ENCODE measurements at regions not wholly inside any gene's neighbourhood (a gene's known extent, or its start where the extent isn't known, plus 50 kb on each side); places are given as distances from the start of the nearest gene placed in this dataset.
"Not testable (repeated sequence)": the region's sequence is repeated elsewhere in the genome, so short reads cannot be mapped to it uniquely, and the experiment has no call there.

DNA sequence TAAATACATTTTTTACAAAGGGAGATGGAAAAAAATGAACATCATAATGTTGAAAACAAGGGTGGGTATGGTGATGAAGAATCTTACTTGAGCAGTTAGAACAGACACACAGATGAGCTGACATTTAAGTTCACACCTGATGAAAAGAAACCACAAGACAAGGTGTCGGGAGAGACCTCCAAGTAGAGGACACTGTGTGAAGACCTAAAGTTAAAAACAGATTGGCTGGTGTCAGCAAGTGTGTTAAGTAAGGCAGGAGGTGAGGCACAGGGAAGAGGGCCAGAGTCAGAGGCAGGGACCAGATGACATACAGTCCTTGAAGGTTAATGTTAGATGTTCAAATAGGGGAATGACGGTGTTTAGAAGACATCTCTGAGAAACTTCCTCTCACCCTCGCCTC, 236.8 kb downstream of the FAT3 start:
- Histone ChIP-seq H3K27me3 (no peaks in the 10 kb centered on the region), H3K36me3 (no peaks in the 10 kb centered on the region), H3K27ac (no peak overlapping the region), H3K4me1 (ENCODE audit: insufficient read depth) (no peaks in the 10 kb centered on the region), H3K4me3 (no peak overlapping the region), H3K9me3 (no peaks in the 10 kb centered on the region)
- DNase-seq = no peak
- 85 to 91% (median 86%) methylated on average over 3 of the region's 3 CpGs for WGBS, 3 donors
- intact Hi-C loops (cut with DNase I) = no loop called here
- TF ChIP-seq EP300 (IDR thresholded peaks at IDR 0.05) (no peak), CTCF (IDR thresholded peaks at IDR 0.05) (no peak), POLR2A (IDR thresholded peaks at IDR 0.05) (no peak)

DNA sequence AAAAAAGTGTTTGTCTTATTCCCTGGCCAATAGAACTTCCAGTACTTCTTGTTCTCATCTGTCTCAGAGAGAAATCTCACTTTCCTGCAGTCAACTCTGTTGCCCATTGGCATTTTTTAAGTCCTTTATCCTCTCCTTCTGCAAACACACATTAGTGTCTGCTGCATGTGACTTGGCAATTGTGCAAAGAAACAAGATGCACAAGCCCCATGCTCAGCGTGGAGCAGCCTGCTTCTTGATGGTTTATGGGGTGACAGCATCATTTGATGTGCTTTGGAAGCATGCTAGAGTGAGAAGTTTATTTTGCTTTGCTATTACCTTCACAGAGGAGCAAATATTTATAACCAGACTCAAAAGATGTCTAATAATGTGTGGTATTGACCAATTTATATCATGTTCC, 238.2 kb downstream of the FAT3 start:
- no peaks in the 10 kb centered on the region for H3K36me3 ChIP-seq
- no peak overlapping the region for H3K4me3 ChIP-seq
- no peaks in the 10 kb centered on the region for H3K9me3 ChIP-seq
- no peak for TF ChIP-seq EP300 (IDR thresholded peaks at IDR 0.05)
- no peak for TF ChIP-seq POLR2A (IDR thresholded peaks at IDR 0.05)
- TF ChIP-seq CTCF (IDR thresholded peaks at IDR 0.05) = no peak
- no peak for DNase-seq
- WGBS, 3 donors = 55 to 66% (median 63%) methylated on average over 1 of the region's 1 CpG
- no peaks in the 10 kb centered on the region for H3K27me3 ChIP-seq
- no peak overlapping the region for H3K27ac ChIP-seq
- H3K4me1 ChIP-seq (ENCODE audit: insufficient read depth) = no peaks in the 10 kb centered on the region
- intact Hi-C loops (cut with DNase I) = no loop called here

DNA sequence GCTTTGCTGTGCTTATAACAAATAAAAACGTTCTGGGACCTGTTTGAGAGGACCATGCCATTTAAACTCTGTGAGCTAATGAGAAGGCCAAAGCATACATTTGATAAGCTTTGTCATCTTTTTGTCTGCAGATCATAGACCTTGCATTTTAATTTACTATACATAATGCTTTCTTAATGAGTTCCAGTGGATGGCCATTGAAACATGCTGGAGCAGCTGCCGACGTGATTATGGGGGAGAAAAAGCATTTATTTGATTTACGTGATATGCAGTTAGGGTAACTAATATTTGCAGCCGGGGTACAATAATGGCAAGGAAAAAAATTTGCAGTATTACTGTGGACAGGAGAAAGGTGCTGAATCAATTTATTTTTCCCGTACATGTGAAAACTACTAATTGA, 240.2 kb downstream of the FAT3 start:
- no peaks in the 10 kb centered on the region for H3K36me3 ChIP-seq
- intact Hi-C loops (cut with DNase I) = loop anchor here in 1 of 4 donors (5.0 kb wide), 1 partner anchor 343 kb away; no protein-coding TSS in a partner anchor
- no peak for DNase-seq
- no peak overlapping the region for H3K4me3 ChIP-seq
- no peaks in the 10 kb centered on the region for H3K9me3 ChIP-seq
- TF ChIP-seq CTCF (IDR thresholded peaks at IDR 0.05) (no peak), EP300 (IDR thresholded peaks at IDR 0.05) (no peak), POLR2A (IDR thresholded peaks at IDR 0.05) (no peak)
- H3K27me3 ChIP-seq = no peaks in the 10 kb centered on the region
- no peaks in the 10 kb centered on the region for H3K4me1 ChIP-seq (ENCODE audit: insufficient read depth)
- no peak overlapping the region for H3K27ac ChIP-seq
- 31 to 47% (median 38%) methylated on average over 6 of the region's 6 CpGs for WGBS, 3 donors

GRCh38 chr11:92465410-92465809, 240.8 kb downstream of the FAT3 start:
- H3K36me3 ChIP-seq; H3K27me3 ChIP-seq; DNase-seq; H3K4me1 ChIP-seq (ENCODE audit: insufficient read depth); H3K4me3 ChIP-seq; H3K9me3 ChIP-seq; H3K27ac ChIP-seq: not testable (repeated sequence)
- WGBS, 3 donors = 89 to 92% (median 91%) methylated on average over 2 to 3 of the region's 3 CpGs
- intact Hi-C loops (cut with DNase I) = loop anchor here in 1 of 4 donors (5.0 kb wide), 1 partner anchor 343 kb away; no protein-coding TSS in a partner anchor

DNA sequence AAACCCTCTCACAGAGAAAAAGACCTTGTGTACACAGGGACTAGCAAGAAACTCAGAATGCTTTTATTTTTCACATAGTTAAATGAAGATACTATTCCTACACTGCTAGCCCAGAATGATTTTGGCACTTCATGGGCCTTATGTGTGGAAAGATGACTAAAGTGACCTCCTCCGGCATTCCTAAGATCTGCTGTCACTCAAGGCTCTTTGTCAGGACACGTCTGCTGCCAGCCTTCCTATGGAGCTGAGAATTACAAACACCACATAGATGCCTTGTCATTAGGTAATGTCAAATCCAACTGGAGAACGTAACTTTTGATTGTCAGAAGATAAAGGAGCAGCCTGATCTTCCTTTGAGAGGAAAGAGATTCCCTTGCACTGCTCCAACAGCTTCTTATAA, 249.1 kb downstream of the FAT3 start:
- TF ChIP-seq POLR2A (IDR thresholded peaks at IDR 0.05) = no peak
- no peak for TF ChIP-seq EP300 (IDR thresholded peaks at IDR 0.05)
- TF ChIP-seq CTCF (IDR thresholded peaks at IDR 0.05) = no peak
- DNase-seq = no peak
- Histone ChIP-seq H3K4me3 (no peak overlapping the region), H3K27me3 (no peaks in the 10 kb centered on the region), H3K36me3 (no peaks in the 10 kb centered on the region), H3K9me3 (no peaks in the 10 kb centered on the region), H3K4me1 (ENCODE audit: insufficient read depth) (no peaks in the 10 kb centered on the region), H3K27ac (no peak overlapping the region)
- 76 to 80% (median 77%) methylated on average over 3 of the region's 3 CpGs for WGBS, 3 donors
- intact Hi-C loops (cut with DNase I) = no loop called here
